IPS-18c (cell line): ENCODE measurements at regions not wholly inside any gene's neighbourhood (a gene's known extent, or its start where the extent isn't known, plus 50 kb on each side); places are given as distances from the start of the nearest gene placed in this dataset.
"Not testable (repeated sequence)": the region's sequence is repeated elsewhere in the genome, so short reads cannot be mapped to it uniquely, and the experiment has no call there.

Experiments
- H3K4me3 ChIP-seq: 2 replicates; pipeline ENCODE4 v1.7.0; 2013; ENCODE audit warnings: low read depth, mild to moderate bottlenecking, low read length, moderate library complexity; ENCODE audit not compliant: insufficient read depth
- H3K9me3 ChIP-seq: one replicate; pipeline ENCODE4 v1.6.1; 2013; ENCODE audit warnings: mild to moderate bottlenecking, low read length, moderate library complexity; ENCODE audit not compliant: control insufficient read depth, insufficient read depth

DNA sequence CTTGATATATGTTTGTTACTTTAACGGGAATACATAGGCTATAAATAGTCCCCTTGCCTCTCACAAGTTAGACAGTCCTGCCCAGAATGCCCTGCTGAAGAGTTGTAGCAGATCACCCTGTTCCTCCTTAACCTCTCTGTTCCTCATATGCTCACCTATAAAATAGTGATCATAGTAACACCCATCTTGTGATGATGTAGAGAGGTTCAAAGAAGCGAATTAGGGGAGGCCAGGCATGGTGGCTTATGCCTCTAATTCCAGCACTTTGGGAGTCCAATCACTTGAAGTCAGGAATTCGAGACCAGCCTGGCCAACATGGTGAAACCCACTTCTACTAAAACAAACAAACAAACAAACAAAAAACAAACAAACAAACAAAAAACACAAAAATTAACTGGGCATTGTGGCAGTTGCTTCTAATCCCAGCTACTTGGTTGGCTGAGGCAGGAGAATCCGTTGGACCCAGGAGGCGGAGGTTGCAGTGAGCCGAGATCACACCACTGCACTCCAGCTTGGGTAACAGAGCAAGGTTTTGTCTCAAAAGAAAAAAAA, 518.5 kb upstream of the TPTE start:
- H3K4me3 ChIP-seq, H3K9me3 ChIP-seq: not testable (repeated sequence)

- not testable (repeated sequence) for H3K9me3 ChIP-seq, H3K4me3 ChIP-seq
Measured at GRCh38 chr21:10005791-10006190, 515.6 kb upstream of the TPTE start.

GRCh38 chr21:10016991-10017390, 504.4 kb upstream of the TPTE start:
- H3K4me3 ChIP-seq, H3K9me3 ChIP-seq: not testable (repeated sequence)

- not testable (repeated sequence) for H3K4me3 ChIP-seq, H3K9me3 ChIP-seq
Measured at GRCh38 chr21:10017757-10018156, 503.6 kb upstream of the TPTE start.

GRCh38 chr21:10021462-10021861, 499.9 kb upstream of the TPTE start:
- H3K9me3 ChIP-seq, H3K4me3 ChIP-seq: not testable (repeated sequence)

DNA sequence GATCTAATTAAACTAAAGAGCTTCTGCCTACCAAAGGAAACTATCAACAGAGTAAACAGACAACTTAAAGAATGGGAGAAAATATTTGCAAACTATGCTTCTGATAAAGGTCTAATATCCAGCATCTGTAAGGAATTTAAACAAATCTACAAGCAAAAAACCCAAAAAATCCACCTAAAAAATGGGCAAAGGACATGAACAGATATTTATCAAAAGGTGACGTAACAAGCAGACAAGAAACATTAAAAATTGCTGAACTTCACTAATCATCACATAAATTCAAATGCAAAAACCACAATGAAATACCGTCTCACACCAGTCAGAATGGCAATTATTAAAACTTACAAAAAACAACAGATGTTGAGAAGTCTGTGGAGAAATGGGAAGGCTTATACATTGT, 498.6 kb upstream of the TPTE start:
- H3K9me3 ChIP-seq, H3K4me3 ChIP-seq: not testable (repeated sequence)
